IMR-90 (cell line): ENCODE measurements at regions not wholly inside any gene's neighbourhood (a gene's known extent, or its start where the extent isn't known, plus 50 kb on each side); places are given as distances from the start of the nearest gene placed in this dataset.

Experiments used
- ATAC-seq: fragments of 200-7000 bp; cut with Tn5 transposase; 2 replicates; pipeline ENCODE4 v1.9.1; 2020; ENCODE audit warnings: low read depth, mild to moderate bottlenecking, moderate library complexity
- BruUV-seq: library from RNA; stranded (reverse); fragments of 400-500 nt; replicated peaks from 2 replicates; lab custom pipeline; 2021; lab: Mats Ljungman, UMichigan
- CTCF ChIA-PET: fragments of 300-600 bp; formaldehyde crosslinking; extraction: SDS; loops from one replicate; lab custom pipeline; 2021; ENCODE audit warnings: antibody characterized with exemption; lab: Yijun Ruan, JAX
- POLR2A ChIA-PET: fragments of 300-600 bp; sonication (Branson Sonifier 250); formaldehyde crosslinking; loops from one replicate; lab custom pipeline; 2022; ENCODE audit warnings: antibody characterized with exemption; ENCODE audit not compliant: unreplicated experiment; lab: Charles Lee
- DNase-seq: peaks from one replicate; pipeline ENCODE4 v3.0.0; 2013
- H2AFZ ChIP-seq: replicated peaks from 2 replicates; pipeline ENCODE3; 2013; ENCODE audit warnings: low read length, mild to moderate bottlenecking; ENCODE audit not compliant: poor library complexity
- H2AK5ac ChIP-seq: 2 replicates; pipeline ENCODE4 v1.6.1; 2013; ENCODE audit warnings: low read depth, low read length, inconsistent platforms
- H2AK9ac ChIP-seq: replicated peaks from 2 replicates; pipeline ENCODE3; 2013; ENCODE audit warnings: mild to moderate bottlenecking, low read depth, low read length, moderate library complexity; ENCODE audit not compliant: poor library complexity
- H2BK120ac ChIP-seq: 2 replicates; pipeline ENCODE4 v1.6.1; 2013; ENCODE audit warnings: low read depth, low read length, inconsistent platforms
- H2BK15ac ChIP-seq: 3 replicates; pipeline ENCODE4 v1.6.1; 2013; ENCODE audit warnings: low read depth, low read length, inconsistent platforms
- H2BK20ac ChIP-seq: 2 replicates; pipeline ENCODE4 v1.6.1; 2013; ENCODE audit warnings: low read depth, mild to moderate bottlenecking, inconsistent platforms, low read length, moderate library complexity
- H2BK5ac ChIP-seq: 2 replicates; pipeline ENCODE4 v1.6.1; 2013; ENCODE audit warnings: mild to moderate bottlenecking, low read depth, low read length, inconsistent platforms; ENCODE audit not compliant: poor library complexity, severe bottlenecking
- H3K14ac ChIP-seq: replicated peaks from 2 replicates; pipeline ENCODE4 v1.6.1; 2013; ENCODE audit warnings: low read depth, low read length, inconsistent platforms
- H3K18ac ChIP-seq: 2 replicates; pipeline ENCODE4 v1.6.1; 2013; ENCODE audit warnings: low read depth, low read length, control low read depth
- H3K23ac ChIP-seq: 2 replicates; pipeline ENCODE4 v1.6.1; 2013; ENCODE audit warnings: low read depth, low read length, inconsistent platforms
- H3K27ac ChIP-seq: 2 replicates; pipeline ENCODE4 v1.5.1; 2013; ENCODE audit warnings: mild to moderate bottlenecking, control low read depth, low read length; ENCODE audit not compliant: insufficient read depth
- H3K27me3 ChIP-seq: 2 replicates; pipeline ENCODE4 v1.6.1; 2013; ENCODE audit warnings: low read length; ENCODE audit not compliant: control insufficient read depth, insufficient read depth
- H3K36me3 ChIP-seq: 2 replicates; pipeline ENCODE4 v1.6.1; 2013; ENCODE audit warnings: low read length, mixed read lengths; ENCODE audit not compliant: control insufficient read depth, insufficient read depth
- H3K4ac ChIP-seq: 2 replicates; pipeline ENCODE4 v1.6.1; 2013; ENCODE audit warnings: low read depth, low read length, inconsistent platforms
- H3K4me1 ChIP-seq: 2 replicates; pipeline ENCODE4 v1.6.1; 2013; ENCODE audit warnings: low read length, mixed read lengths; ENCODE audit not compliant: control insufficient read depth, insufficient read depth
- H3K4me2 ChIP-seq: 2 replicates; pipeline ENCODE4 v1.6.1; 2013; ENCODE audit warnings: low read depth, mild to moderate bottlenecking, control low read depth, low read length, moderate library complexity
- H3K4me3 ChIP-seq: 2 replicates; pipeline ENCODE4 v1.5.1; 2013; ENCODE audit warnings: low read depth, mild to moderate bottlenecking, control low read depth, low read length, moderate library complexity; ENCODE audit not compliant: insufficient read depth
- H3K56ac ChIP-seq: 2 replicates; pipeline ENCODE4 v1.6.1; 2013; ENCODE audit warnings: low read length, inconsistent platforms; ENCODE audit not compliant: insufficient read depth; ENCODE audit errors: extremely low read depth
- H3K79me1 ChIP-seq, 2 experiments: 2 replicates each; pipeline ENCODE4 v1.6.1; 2013; ENCODE audit warnings: low read length in 2 of 2, inconsistent platforms in 1 of 2, low read depth in 1 of 2
- H3K9ac ChIP-seq: 2 replicates; pipeline ENCODE4 v1.6.1; 2013; ENCODE audit warnings: low read depth, low read length, control low read depth
- H3K9me1 ChIP-seq: 2 replicates; pipeline ENCODE4 v1.6.1; 2013; ENCODE audit warnings: low read length, inconsistent platforms; ENCODE audit not compliant: insufficient read depth
- H3K9me3 ChIP-seq: 2 replicates; pipeline ENCODE4 v1.6.1; 2013; ENCODE audit warnings: low read length; ENCODE audit not compliant: control insufficient read depth, insufficient read depth
- H4K20me1 ChIP-seq: 2 replicates; pipeline ENCODE4 v1.6.1; 2013; ENCODE audit warnings: low read length, inconsistent platforms; ENCODE audit not compliant: insufficient read depth
- H4K5ac ChIP-seq: 2 replicates; pipeline ENCODE4 v1.6.1; 2013; ENCODE audit warnings: mild to moderate bottlenecking, low read depth, low read length, control low read depth
- H4K8ac ChIP-seq, 2 experiments: 2 replicates each; pipeline ENCODE4 v1.6.1; 2013; ENCODE audit warnings: low read depth in 2 of 2, low read length in 2 of 2, control low read depth in 1 of 2, inconsistent platforms in 1 of 2
- H4K91ac ChIP-seq: 2 replicates; pipeline ENCODE4 v1.6.1; 2013; ENCODE audit warnings: low read depth, low read length, inconsistent platforms; ENCODE audit not compliant: insufficient read depth
- BHLHE40 ChIP-seq: fragments of 150-350 bp; IDR thresholded peaks from 2 replicates; pipeline ENCODE4 v1.6.1; 2016; ENCODE audit warnings: mild to moderate bottlenecking, low read depth, low read length
- CEBPB ChIP-seq: IDR thresholded peaks from 2 replicates; pipeline ENCODE4 v1.6.1; 2012; ENCODE audit warnings: low read depth, low read length, improper control_type of control experiment
- CHD1 ChIP-seq: IDR thresholded peaks from 2 replicates; pipeline ENCODE4 v1.6.1; 2012; ENCODE audit warnings: low read depth, low read length, improper control_type of control experiment
- ELK1 ChIP-seq: fragments of 150-350 bp; IDR thresholded peaks from 2 replicates; pipeline ENCODE4 v1.6.1; 2016; ENCODE audit warnings: low read depth, mild to moderate bottlenecking, low read length, moderate library complexity, borderline replicate concordance
- FOS ChIP-seq: fragments of 150-350 bp; IDR thresholded peaks from 2 replicates; pipeline ENCODE4 v1.6.1; 2016; ENCODE audit warnings: low read depth, low read length
- MAFK ChIP-seq: IDR thresholded peaks from 2 replicates; pipeline ENCODE4 v1.6.1; 2012; ENCODE audit warnings: low read depth, low read length, improper control_type of control experiment
- NFE2L2 ChIP-seq: fragments of 150-350 bp; IDR thresholded peaks from 2 replicates; pipeline ENCODE4 v1.6.1; 2016; ENCODE audit warnings: low read depth, mild to moderate bottlenecking, low read length
- POLR2A ChIP-seq: IDR thresholded peaks from 2 replicates; pipeline ENCODE4 v1.6.1; 2012; ENCODE audit warnings: mild to moderate bottlenecking, low read depth, low read length
- RAD21 ChIP-seq: IDR thresholded peaks from 2 replicates; pipeline ENCODE4 v1.6.1; 2012; ENCODE audit warnings: low read length, improper control_type of control experiment
- RCOR1 ChIP-seq: IDR thresholded peaks from 2 replicates; pipeline ENCODE4 v1.6.1; 2012; ENCODE audit warnings: mild to moderate bottlenecking, low read length, improper control_type of control experiment; ENCODE audit not compliant: insufficient replicate concordance
- RFX5 ChIP-seq: IDR thresholded peaks from 2 replicates; pipeline ENCODE4 v1.8.0; 2012; ENCODE audit warnings: low read depth, mild to moderate bottlenecking, low read length, moderate library complexity
- SMC3 ChIP-seq: fragments of 150-350 bp; IDR thresholded peaks from 2 replicates; pipeline ENCODE4 v1.6.1; 2016; ENCODE audit warnings: low read depth, mild to moderate bottlenecking, antibody characterized with exemption, low read length, moderate library complexity
- WGBS, 2 experiments: methylation state at CpG; one replicate each; pipeline versions ENCODE4 v1.1.5 to v1.1.7; 2013; ENCODE audit warnings: missing lambda C conversion rate in 2 of 2; ENCODE audit not compliant: insufficient read length in 1 of 2; ENCODE audit errors: extremely low coverage in 2 of 2; 5-methylcytosine and 5-hydroxymethylcytosine counted together
- dilution Hi-C: fragments of 300-500 bp; cut with HindIII; formaldehyde crosslinking; loops from one replicate; pipeline ENCODE4 v1.14.3; 2018; ENCODE audit warnings: low sequenced_read_pairs; ENCODE audit not compliant: unreplicated experiment
- in situ Hi-C: fragments of 300-500 bp; cut with MboI; formaldehyde crosslinking; loops from 3 replicates; pipeline ENCODE4 v1.14.3; 2019; ENCODE audit warnings: low sequenced_read_pairs, inconsistent platforms, mixed read lengths
- intact Hi-C: fragments of 100-400 bp; cut with micrococcal nuclease; formaldehyde crosslinking; loops from 2 replicates; pipeline ENCODE4 v1.10.0; 2022
- TF ChIP-seq, protein P1 (sequence below): fragments of 150-350 bp; IDR thresholded peaks from 2 replicates; pipeline ENCODE4 v1.6.1; 2017; ENCODE audit warnings: mild to moderate bottlenecking, antibody characterized with exemption, low read length, low read depth
- TF ChIP-seq, protein P2 (sequence below): conservative IDR thresholded peaks from 2 replicates; pipeline ENCODE4 v1.5.1; 2012; ENCODE audit warnings: mild to moderate bottlenecking, low read depth, low read length, improper control_type of control experiment

- H3K36me3 ChIP-seq, result no peaks in the 10 kb centered on the region
- H2AK9ac ChIP-seq, result no peak overlapping the region
- H4K20me1 ChIP-seq, result no peaks in the 10 kb centered on the region
- H3K56ac ChIP-seq, result no peak overlapping the region
- no peak overlapping the region for H2BK20ac ChIP-seq
- no peak overlapping the region for H2BK120ac ChIP-seq
- no peak overlapping the region for H3K4ac ChIP-seq
- no peaks in the 10 kb centered on the region for H3K4me1 ChIP-seq
- no peak overlapping the region for H4K91ac ChIP-seq
- H3K4me2 ChIP-seq, result no peak overlapping the region
- in situ Hi-C loops, result loop anchor here (25.0 kb wide), 1 partner anchor 657 kb away; no protein-coding TSS in a partner anchor
- no peak overlapping the region for H3K9ac ChIP-seq
- DNase-seq (no peak), ATAC-seq (no peak)
- H3K14ac ChIP-seq, result no peak overlapping the region
- no peaks in the 10 kb centered on the region for H3K9me1 ChIP-seq
- no peak overlapping the region for H3K4me3 ChIP-seq
- no peak overlapping the region for H2AK5ac ChIP-seq
- H3K27ac ChIP-seq, result no peak overlapping the region
- no peak for TF ChIP-seq CHD1
- TF ChIP-seq NFE2L2, result no peak
- no peak for TF ChIP-seq BHLHE40
- TF ChIP-seq, protein P1, sequence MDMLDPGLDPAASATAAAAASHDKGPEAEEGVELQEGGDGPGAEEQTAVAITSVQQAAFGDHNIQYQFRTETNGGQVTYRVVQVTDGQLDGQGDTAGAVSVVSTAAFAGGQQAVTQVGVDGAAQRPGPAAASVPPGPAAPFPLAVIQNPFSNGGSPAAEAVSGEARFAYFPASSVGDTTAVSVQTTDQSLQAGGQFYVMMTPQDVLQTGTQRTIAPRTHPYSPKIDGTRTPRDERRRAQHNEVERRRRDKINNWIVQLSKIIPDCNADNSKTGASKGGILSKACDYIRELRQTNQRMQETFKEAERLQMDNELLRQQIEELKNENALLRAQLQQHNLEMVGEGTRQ, result no peak
- TF ChIP-seq RCOR1, result no peak
- TF ChIP-seq RFX5, result no peak
- no peak for TF ChIP-seq FOS
- no peak for TF ChIP-seq SMC3
- no peak for TF ChIP-seq ELK1
- no peak for TF ChIP-seq MAFK
- TF ChIP-seq RAD21, result no peak
- TF ChIP-seq, protein P2, sequence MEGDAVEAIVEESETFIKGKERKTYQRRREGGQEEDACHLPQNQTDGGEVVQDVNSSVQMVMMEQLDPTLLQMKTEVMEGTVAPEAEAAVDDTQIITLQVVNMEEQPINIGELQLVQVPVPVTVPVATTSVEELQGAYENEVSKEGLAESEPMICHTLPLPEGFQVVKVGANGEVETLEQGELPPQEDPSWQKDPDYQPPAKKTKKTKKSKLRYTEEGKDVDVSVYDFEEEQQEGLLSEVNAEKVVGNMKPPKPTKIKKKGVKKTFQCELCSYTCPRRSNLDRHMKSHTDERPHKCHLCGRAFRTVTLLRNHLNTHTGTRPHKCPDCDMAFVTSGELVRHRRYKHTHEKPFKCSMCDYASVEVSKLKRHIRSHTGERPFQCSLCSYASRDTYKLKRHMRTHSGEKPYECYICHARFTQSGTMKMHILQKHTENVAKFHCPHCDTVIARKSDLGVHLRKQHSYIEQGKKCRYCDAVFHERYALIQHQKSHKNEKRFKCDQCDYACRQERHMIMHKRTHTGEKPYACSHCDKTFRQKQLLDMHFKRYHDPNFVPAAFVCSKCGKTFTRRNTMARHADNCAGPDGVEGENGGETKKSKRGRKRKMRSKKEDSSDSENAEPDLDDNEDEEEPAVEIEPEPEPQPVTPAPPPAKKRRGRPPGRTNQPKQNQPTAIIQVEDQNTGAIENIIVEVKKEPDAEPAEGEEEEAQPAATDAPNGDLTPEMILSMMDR, result no peak
- no peak for TF ChIP-seq POLR2A
- TF ChIP-seq CEBPB, result no peak
- H2AFZ ChIP-seq, result no peak overlapping the region
- WGBS, 2 experiments, result no CpG with 5 or more reads among the region's 5 CpGs
- POLR2A ChIA-PET, result no interaction called here
- no peak overlapping the region for H2BK5ac ChIP-seq
- no peak overlapping the region for H4K8ac ChIP-seq
- H3K18ac ChIP-seq, result no peak overlapping the region
- intact Hi-C loops, result no loop called here
- dilution Hi-C loops, result no loop called here
- H3K9me3 ChIP-seq, result peaks cover 3% of the 10 kb centered on the region; the same call in 1 of the 2 replicates
- no peak overlapping the region for H3K23ac ChIP-seq
- no peaks in the 10 kb centered on the region for H3K27me3 ChIP-seq
- no peak overlapping the region for H2BK15ac ChIP-seq
- H4K5ac ChIP-seq, result no peak overlapping the region
- CTCF ChIA-PET, result no interaction called here
- H3K79me1 ChIP-seq, result no peaks in the 10 kb centered on the region
- BruUV-seq, result no TSS peak
These were observed 713.7 kb downstream of the TSN start for GRCh38 chr2:122469147-122469546.
